ENCODE measurements at regions not wholly inside any gene's neighbourhood (a gene's known extent, or its start where the extent isn't known, plus 50 kb on each side); places are given as distances from the start of the nearest gene placed in this dataset.

DNA sequence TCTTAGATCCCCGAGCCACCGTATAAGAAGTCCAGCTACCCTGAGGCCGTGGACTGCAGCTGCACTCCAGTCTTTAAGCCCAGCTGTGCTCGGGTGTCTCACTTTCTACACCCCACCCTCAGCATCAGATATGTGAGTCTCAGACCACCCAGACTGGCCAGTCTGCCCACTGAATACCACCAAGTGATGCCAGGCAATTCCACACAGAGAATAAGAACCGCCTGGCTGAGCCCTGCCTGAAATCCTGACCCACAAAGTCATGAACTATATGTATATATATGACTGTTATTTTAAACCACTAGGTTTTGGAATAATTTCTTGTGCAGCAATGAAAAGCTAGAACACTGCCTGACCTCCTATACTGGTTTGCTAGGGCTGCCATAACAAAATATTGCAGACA is 106.7 kb downstream of the FOXF2 start:
- H3K9me3 ChIP-seq (ENCODE audit: control insufficient read depth, insufficient read depth, low read depth, low read length): no peaks in the 10 kb centered on the region
- no peak for TF ChIP-seq TCF7L2 (IDR thresholded peaks at IDR 0.05; ENCODE audit: low read depth, low read length)
- TF ChIP-seq, protein P1, sequence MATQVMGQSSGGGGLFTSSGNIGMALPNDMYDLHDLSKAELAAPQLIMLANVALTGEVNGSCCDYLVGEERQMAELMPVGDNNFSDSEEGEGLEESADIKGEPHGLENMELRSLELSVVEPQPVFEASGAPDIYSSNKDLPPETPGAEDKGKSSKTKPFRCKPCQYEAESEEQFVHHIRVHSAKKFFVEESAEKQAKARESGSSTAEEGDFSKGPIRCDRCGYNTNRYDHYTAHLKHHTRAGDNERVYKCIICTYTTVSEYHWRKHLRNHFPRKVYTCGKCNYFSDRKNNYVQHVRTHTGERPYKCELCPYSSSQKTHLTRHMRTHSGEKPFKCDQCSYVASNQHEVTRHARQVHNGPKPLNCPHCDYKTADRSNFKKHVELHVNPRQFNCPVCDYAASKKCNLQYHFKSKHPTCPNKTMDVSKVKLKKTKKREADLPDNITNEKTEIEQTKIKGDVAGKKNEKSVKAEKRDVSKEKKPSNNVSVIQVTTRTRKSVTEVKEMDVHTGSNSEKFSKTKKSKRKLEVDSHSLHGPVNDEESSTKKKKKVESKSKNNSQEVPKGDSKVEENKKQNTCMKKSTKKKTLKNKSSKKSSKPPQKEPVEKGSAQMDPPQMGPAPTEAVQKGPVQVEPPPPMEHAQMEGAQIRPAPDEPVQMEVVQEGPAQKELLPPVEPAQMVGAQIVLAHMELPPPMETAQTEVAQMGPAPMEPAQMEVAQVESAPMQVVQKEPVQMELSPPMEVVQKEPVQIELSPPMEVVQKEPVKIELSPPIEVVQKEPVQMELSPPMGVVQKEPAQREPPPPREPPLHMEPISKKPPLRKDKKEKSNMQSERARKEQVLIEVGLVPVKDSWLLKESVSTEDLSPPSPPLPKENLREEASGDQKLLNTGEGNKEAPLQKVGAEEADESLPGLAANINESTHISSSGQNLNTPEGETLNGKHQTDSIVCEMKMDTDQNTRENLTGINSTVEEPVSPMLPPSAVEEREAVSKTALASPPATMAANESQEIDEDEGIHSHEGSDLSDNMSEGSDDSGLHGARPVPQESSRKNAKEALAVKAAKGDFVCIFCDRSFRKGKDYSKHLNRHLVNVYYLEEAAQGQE (IDR thresholded peaks at IDR 0.05; ENCODE audit: insufficient read depth in 1 of 2, low read depth in 2 of 2, low read length in 1 of 2): no peak
- TF ChIP-seq SIN3A (IDR thresholded peaks at IDR 0.05; ENCODE audit: borderline replicate concordance, insufficient read depth, low read depth, low read length): no peak
- TF ChIP-seq, protein P2, sequence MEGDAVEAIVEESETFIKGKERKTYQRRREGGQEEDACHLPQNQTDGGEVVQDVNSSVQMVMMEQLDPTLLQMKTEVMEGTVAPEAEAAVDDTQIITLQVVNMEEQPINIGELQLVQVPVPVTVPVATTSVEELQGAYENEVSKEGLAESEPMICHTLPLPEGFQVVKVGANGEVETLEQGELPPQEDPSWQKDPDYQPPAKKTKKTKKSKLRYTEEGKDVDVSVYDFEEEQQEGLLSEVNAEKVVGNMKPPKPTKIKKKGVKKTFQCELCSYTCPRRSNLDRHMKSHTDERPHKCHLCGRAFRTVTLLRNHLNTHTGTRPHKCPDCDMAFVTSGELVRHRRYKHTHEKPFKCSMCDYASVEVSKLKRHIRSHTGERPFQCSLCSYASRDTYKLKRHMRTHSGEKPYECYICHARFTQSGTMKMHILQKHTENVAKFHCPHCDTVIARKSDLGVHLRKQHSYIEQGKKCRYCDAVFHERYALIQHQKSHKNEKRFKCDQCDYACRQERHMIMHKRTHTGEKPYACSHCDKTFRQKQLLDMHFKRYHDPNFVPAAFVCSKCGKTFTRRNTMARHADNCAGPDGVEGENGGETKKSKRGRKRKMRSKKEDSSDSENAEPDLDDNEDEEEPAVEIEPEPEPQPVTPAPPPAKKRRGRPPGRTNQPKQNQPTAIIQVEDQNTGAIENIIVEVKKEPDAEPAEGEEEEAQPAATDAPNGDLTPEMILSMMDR (IDR thresholded peaks at IDR 0.05): no peak
- no peak for TF ChIP-seq POLR2AphosphoS5 (IDR thresholded peaks at IDR 0.05; ENCODE audit: low read depth, low read length)
- CTCF ChIA-PET: no interaction called here
- no peak for ATAC-seq
- in situ Hi-C loops (cut with HindIII; ENCODE audit: low pct_unique_long_range_greater_than_20kb, low sequenced_read_pairs): no loop called here
- H3K4me1 ChIP-seq (ENCODE audit: control insufficient read depth, insufficient read depth, low read length): no peaks in the 10 kb centered on the region
- no peaks in the 10 kb centered on the region for H3K27me3 ChIP-seq (ENCODE audit: control insufficient read depth, insufficient read depth, low read length)
- no peak for DNase-seq (ENCODE audit: low read depth, low spot score)
- intact Hi-C loops (cut with micrococcal nuclease; ENCODE audit: unreplicated experiment): no loop called here
- no TSS peak for BruUV-seq (replicated peaks)
- H3K36me3 ChIP-seq (ENCODE audit: control insufficient read depth, insufficient read depth, low read length): no peaks in the 10 kb centered on the region
- H3K27ac ChIP-seq (ENCODE audit: low read length): no peak overlapping the region
- H3K4me3 ChIP-seq (ENCODE audit: low read depth in 2 of 2, low read length in 2 of 2): no peak overlapping the region
- POLR2A ChIA-PET: no interaction called here

- Histone ChIP-seq H3K27ac (ENCODE audit: low read length) (no peak overlapping the region), H3K4me1 (ENCODE audit: control insufficient read depth, insufficient read depth, low read length) (no peaks in the 10 kb centered on the region), H3K4me3 (ENCODE audit: low read depth in 2 of 2, low read length in 2 of 2) (no peak overlapping the region), H3K36me3 (ENCODE audit: control insufficient read depth, insufficient read depth, low read length) (no peaks in the 10 kb centered on the region), H3K9me3 (ENCODE audit: control insufficient read depth, insufficient read depth, low read depth, low read length) (no peaks in the 10 kb centered on the region), H3K27me3 (ENCODE audit: control insufficient read depth, insufficient read depth, low read length) (no peaks in the 10 kb centered on the region)
- in situ Hi-C loops (cut with HindIII; ENCODE audit: low pct_unique_long_range_greater_than_20kb, low sequenced_read_pairs): no loop called here
- POLR2A ChIA-PET: no interaction called here
- no TSS peak for BruUV-seq (replicated peaks)
- ATAC-seq (no peak), DNase-seq (ENCODE audit: low read depth, low spot score) (no peak)
- intact Hi-C loops (cut with micrococcal nuclease; ENCODE audit: unreplicated experiment): no loop called here
- CTCF ChIA-PET: no interaction called here
- TF ChIP-seq SIN3A (IDR thresholded peaks at IDR 0.05; ENCODE audit: borderline replicate concordance, insufficient read depth, low read depth, low read length) (no peak), TCF7L2 (IDR thresholded peaks at IDR 0.05; ENCODE audit: low read depth, low read length) (no peak)
Measured at GRCh38 chr6:1496836-1497760, 107.7 kb downstream of the FOXF2 start.

- no TSS peak for BruUV-seq (replicated peaks)
- intact Hi-C loops (cut with micrococcal nuclease; ENCODE audit: unreplicated experiment) (no loop called here), in situ Hi-C loops (cut with HindIII; ENCODE audit: low pct_unique_long_range_greater_than_20kb, low sequenced_read_pairs) (no loop called here)
- Histone ChIP-seq H3K36me3 (ENCODE audit: control insufficient read depth, insufficient read depth, low read length) (no peaks in the 10 kb centered on the region), H3K4me3 (ENCODE audit: low read depth in 2 of 2, low read length in 2 of 2) (no peak overlapping the region), H3K4me1 (ENCODE audit: control insufficient read depth, insufficient read depth, low read length) (no peaks in the 10 kb centered on the region), H3K27me3 (ENCODE audit: control insufficient read depth, insufficient read depth, low read length) (no peaks in the 10 kb centered on the region; the same call in 1 of the 2 replicates), H3K27ac (ENCODE audit: low read length) (no peak overlapping the region), H3K9me3 (ENCODE audit: control insufficient read depth, insufficient read depth, low read depth, low read length) (no peaks in the 10 kb centered on the region)
- no peak for DNase-seq (ENCODE audit: low read depth, low spot score)
- CTCF ChIA-PET: interaction anchor here (0.6 kb wide), 1 partner anchor 13 kb away, joined by 6 read pairs; no protein-coding TSS in a partner anchor
- ATAC-seq: no peak
- TF ChIP-seq TCF7L2 (IDR thresholded peaks at IDR 0.05; ENCODE audit: low read depth, low read length): no peak
- POLR2A ChIA-PET: no interaction called here
Measured at GRCh38 chr6:1497761-1498105, 108.4 kb downstream of the FOXF2 start.
